ENCODE measurements at regions not wholly inside any gene's neighbourhood (a gene's known extent, or its start where the extent isn't known, plus 50 kb on each side); places are given as distances from the start of the nearest gene placed in this dataset.

DNA sequence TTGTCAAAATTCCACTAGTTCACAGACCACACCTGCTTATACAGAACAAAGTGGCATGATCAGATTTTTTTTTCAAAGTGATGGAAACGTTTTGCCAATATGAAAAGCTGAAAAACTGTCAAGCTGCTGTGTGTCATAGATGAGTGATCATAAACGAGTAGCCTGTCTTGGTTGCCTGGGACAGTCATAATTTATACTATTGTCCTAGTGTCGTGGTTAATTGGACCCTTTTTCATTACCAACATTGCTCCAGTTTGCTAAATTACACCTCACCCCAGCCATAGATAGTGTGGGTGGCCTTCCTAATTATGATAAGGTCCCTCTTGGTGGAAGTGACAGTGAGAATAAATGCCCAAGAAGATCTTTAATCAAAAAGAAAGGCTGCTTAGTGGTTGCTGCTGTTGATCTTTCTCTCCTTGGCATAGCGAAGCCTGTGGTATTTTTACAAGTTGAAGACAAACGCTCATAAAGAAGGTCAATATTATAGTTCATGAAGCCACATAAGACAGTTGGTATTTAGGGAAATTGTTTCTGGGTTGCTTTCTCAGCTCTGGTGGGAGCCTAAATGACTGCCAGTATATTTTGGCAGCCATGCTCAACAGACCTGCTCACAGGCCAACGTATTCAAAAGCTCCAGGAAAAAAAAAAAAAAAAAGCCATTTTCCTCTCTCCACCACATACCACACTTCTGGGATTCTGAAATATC lies 478.1 kb downstream of the PLA2G4A start:
- Histone ChIP-seq H3F3A (ENCODE audit: insufficient read depth, low read depth) (no peaks in the 10 kb centered on the region), H3K9me3 (ENCODE audit: insufficient read depth, low read depth) (no peaks in the 10 kb centered on the region), H3K36me3 (ENCODE audit: low read depth) (no peaks in the 10 kb centered on the region), H4K20me1 (ENCODE audit: insufficient read depth) (no peaks in the 10 kb centered on the region), H3K4me2 (no peak overlapping the region), H2AFZ (no peak overlapping the region), H3K79me2 (ENCODE audit: low read depth) (no peaks in the 10 kb centered on the region), H3K9me2 (ENCODE audit: insufficient read depth) (no peaks in the 10 kb centered on the region), H3K27me3 (ENCODE audit: insufficient read depth, low read depth) (no peaks in the 10 kb centered on the region), H3K4me1 (replicated peaks; ENCODE audit: insufficient read depth) (no peaks in the 10 kb centered on the region), H3K4me3 (no peak overlapping the region), H3K27ac (no peak overlapping the region)
- intact Hi-C loops (cut with micrococcal nuclease; ENCODE audit: unreplicated experiment), result no loop called here
- no peak for DNase-seq
- ChIA-PET POLR2A (ENCODE audit: unreplicated experiment) (no interaction called here), CTCF (no interaction called here)
- TF ChIP-seq, protein P1, sequence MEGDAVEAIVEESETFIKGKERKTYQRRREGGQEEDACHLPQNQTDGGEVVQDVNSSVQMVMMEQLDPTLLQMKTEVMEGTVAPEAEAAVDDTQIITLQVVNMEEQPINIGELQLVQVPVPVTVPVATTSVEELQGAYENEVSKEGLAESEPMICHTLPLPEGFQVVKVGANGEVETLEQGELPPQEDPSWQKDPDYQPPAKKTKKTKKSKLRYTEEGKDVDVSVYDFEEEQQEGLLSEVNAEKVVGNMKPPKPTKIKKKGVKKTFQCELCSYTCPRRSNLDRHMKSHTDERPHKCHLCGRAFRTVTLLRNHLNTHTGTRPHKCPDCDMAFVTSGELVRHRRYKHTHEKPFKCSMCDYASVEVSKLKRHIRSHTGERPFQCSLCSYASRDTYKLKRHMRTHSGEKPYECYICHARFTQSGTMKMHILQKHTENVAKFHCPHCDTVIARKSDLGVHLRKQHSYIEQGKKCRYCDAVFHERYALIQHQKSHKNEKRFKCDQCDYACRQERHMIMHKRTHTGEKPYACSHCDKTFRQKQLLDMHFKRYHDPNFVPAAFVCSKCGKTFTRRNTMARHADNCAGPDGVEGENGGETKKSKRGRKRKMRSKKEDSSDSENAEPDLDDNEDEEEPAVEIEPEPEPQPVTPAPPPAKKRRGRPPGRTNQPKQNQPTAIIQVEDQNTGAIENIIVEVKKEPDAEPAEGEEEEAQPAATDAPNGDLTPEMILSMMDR (conservative IDR thresholded peaks at IDR 0.05), result no peak
- TF ChIP-seq EZH2 (IDR thresholded peaks at IDR 0.05; ENCODE audit: low read depth), result no peak
- BruUV-seq (replicated peaks), result no TSS peak

DNA sequence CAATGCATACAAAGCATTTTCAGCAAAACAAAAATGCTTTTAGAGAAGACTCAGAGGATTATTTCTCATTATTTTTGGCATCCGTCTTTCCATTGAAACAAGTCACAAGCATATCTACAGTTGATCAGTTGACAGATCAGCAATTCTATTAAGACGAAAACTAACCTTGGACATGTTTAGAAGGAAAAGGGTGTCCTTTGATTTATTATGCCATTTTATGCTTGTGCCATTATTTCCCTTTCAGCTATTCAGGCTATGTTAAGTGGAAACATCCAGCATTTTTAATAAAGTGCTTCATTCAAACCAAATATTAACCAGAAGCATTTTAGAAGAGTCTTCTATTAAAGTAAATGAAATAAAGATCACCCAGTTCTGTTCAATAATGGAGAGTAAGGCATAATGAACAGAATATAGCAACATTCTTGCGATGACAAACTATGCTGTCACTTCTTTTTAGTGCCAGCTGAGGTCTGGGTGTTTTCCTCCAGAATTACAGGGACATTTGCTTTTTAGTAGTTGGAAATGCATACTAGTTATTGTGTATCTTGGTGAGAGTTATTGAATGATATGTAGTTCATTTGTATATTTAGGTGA lies 481.4 kb downstream of the PLA2G4A start:
- no peak overlapping the region for H2AFZ ChIP-seq
- no peak for DNase-seq
- BruUV-seq (replicated peaks), result no TSS peak
- H3K4me1 ChIP-seq (replicated peaks; ENCODE audit: insufficient read depth), result no peaks in the 10 kb centered on the region
- no peak overlapping the region for H3K4me3 ChIP-seq
- H3F3A ChIP-seq (ENCODE audit: insufficient read depth, low read depth), result no peaks in the 10 kb centered on the region
- H3K9me2 ChIP-seq (ENCODE audit: insufficient read depth), result no peaks in the 10 kb centered on the region
- H4K20me1 ChIP-seq (ENCODE audit: insufficient read depth), result no peaks in the 10 kb centered on the region
- intact Hi-C loops (cut with micrococcal nuclease; ENCODE audit: unreplicated experiment), result no loop called here
- no peaks in the 10 kb centered on the region for H3K27me3 ChIP-seq (ENCODE audit: insufficient read depth, low read depth)
- CTCF ChIA-PET, result no interaction called here
- POLR2A ChIA-PET (ENCODE audit: unreplicated experiment), result no interaction called here
- H3K27ac ChIP-seq, result no peak overlapping the region
- TF ChIP-seq, protein P1 (conservative IDR thresholded peaks at IDR 0.05), result no peak
- TF ChIP-seq EZH2 (IDR thresholded peaks at IDR 0.05; ENCODE audit: low read depth), result no peak
- H3K9me3 ChIP-seq (ENCODE audit: insufficient read depth, low read depth), result 0 out of 2 replicates have a peak, but pooled peaks cover 3% of the 10 kb centered on the region
- no peak overlapping the region for H3K4me2 ChIP-seq
- H3K36me3 ChIP-seq (ENCODE audit: low read depth), result no peaks in the 10 kb centered on the region
- no peaks in the 10 kb centered on the region for H3K79me2 ChIP-seq (ENCODE audit: low read depth)

DNA sequence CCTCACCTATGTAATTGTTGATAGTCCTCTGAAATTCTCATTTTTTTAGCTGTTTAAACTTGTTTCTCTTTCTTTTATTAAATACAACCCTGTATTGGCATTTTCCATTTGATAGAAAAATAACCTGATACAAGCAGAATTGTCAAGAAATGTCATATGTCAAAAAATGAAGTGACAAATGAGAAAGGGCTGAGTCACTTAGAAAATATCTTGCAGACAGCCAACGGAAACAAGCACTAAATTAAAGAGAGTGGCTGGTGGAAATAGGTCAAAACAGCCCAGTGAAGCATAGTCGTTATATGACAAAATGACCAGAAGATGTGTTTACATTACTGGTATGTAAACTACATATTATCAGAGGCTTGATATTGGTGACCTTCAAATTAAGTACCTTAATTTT lies 484.4 kb downstream of the PLA2G4A start:
- Histone ChIP-seq H3K4me2 (no peak overlapping the region), H3K36me3 (ENCODE audit: low read depth) (no peaks in the 10 kb centered on the region), H3K4me1 (replicated peaks; ENCODE audit: insufficient read depth) (no peaks in the 10 kb centered on the region), H3K9me2 (ENCODE audit: insufficient read depth) (no peaks in the 10 kb centered on the region), H3F3A (ENCODE audit: insufficient read depth, low read depth) (no peaks in the 10 kb centered on the region), H2AFZ (no peak overlapping the region), H3K4me3 (no peak overlapping the region), H4K20me1 (ENCODE audit: insufficient read depth) (no peaks in the 10 kb centered on the region), H3K27ac (no peak overlapping the region), H3K79me2 (ENCODE audit: low read depth) (no peaks in the 10 kb centered on the region), H3K9me3 (ENCODE audit: insufficient read depth, low read depth) (0 out of 2 replicates have a peak, but pooled peaks cover 3% of the 10 kb centered on the region), H3K27me3 (ENCODE audit: insufficient read depth, low read depth) (no peaks in the 10 kb centered on the region)
- ChIA-PET CTCF (no interaction called here), POLR2A (ENCODE audit: unreplicated experiment) (no interaction called here)
- no peak for DNase-seq
- TF ChIP-seq, protein P1 (conservative IDR thresholded peaks at IDR 0.05), result no peak
- TF ChIP-seq EZH2 (IDR thresholded peaks at IDR 0.05; ENCODE audit: low read depth), result no peak
- intact Hi-C loops (cut with micrococcal nuclease; ENCODE audit: unreplicated experiment), result no loop called here
- no TSS peak for BruUV-seq (replicated peaks)

Measured in PC-9 (cell line).